H1 (cell line): ENCODE measurements at regions not wholly inside any gene's neighbourhood (a gene's known extent, or its start where the extent isn't known, plus 50 kb on each side); places are given as distances from the start of the nearest gene placed in this dataset.

Source experiments
- BACH1 ChIP-seq: IDR thresholded peaks from 2 replicates; pipeline ENCODE4 v1.6.1; 2012; ENCODE audit warnings: low read length, improper control_type of control experiment
- CTBP2 ChIP-seq: IDR thresholded peaks from 2 replicates; pipeline ENCODE4 v1.7.0; 2011; ENCODE audit warnings: borderline replicate concordance, mild to moderate bottlenecking, moderate library complexity, mixed read lengths, low read length; ENCODE audit not compliant: insufficient read depth, insufficient read length
- EGR1 ChIP-seq: IDR thresholded peaks from 2 replicates; pipeline ENCODE4 v1.6.1; 2011; ENCODE audit warnings: low read depth, low read length, borderline replicate concordance
- KDM1A ChIP-seq: fragments of 200-600, 300-600 bp; sonication (generic); IDR thresholded peaks from 2 replicates; pipeline ENCODE4 v1.7.1; 2016; ENCODE audit warnings: mild to moderate bottlenecking, low read length, borderline replicate concordance
- RXRA ChIP-seq: IDR thresholded peaks from 2 replicates; pipeline ENCODE4 v1.6.1; 2011; ENCODE audit warnings: low read depth, mild to moderate bottlenecking, low read length, moderate library complexity; ENCODE audit not compliant: insufficient read depth
- SIX5 ChIP-seq: IDR thresholded peaks from 2 replicates; pipeline ENCODE4 v1.6.1; 2011; ENCODE audit warnings: mild to moderate bottlenecking, low read depth, low read length
- TF ChIP-seq, protein P1 (sequence below): fragments of 300-600 bp; sonication (generic); IDR thresholded peaks from 2 replicates; pipeline ENCODE4 v1.7.1; 2012; ENCODE audit warnings: low read length, moderate library complexity, mild to moderate bottlenecking, inconsistent platforms; ENCODE audit not compliant: insufficient replicate concordance

DNA sequence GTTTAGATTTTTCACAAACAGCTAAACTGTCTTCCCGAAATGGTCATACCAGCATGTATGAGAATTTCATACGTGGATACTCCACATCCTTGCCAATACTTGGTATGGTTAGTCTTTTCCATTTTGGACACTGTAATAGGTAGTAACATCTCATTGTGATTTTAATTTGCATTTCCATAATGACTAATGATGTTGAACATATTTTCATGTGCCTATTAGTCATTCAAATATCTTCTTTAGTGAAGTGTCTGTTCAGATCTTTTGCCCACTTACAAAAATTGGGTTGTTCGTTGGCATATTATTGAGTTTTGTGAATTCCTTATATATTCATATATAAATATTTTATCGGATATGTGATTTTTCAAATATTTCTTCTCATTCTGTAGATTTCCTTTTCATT lies 78.0 kb upstream of the GNG2 start (continued):
- TF ChIP-seq, protein P1, sequence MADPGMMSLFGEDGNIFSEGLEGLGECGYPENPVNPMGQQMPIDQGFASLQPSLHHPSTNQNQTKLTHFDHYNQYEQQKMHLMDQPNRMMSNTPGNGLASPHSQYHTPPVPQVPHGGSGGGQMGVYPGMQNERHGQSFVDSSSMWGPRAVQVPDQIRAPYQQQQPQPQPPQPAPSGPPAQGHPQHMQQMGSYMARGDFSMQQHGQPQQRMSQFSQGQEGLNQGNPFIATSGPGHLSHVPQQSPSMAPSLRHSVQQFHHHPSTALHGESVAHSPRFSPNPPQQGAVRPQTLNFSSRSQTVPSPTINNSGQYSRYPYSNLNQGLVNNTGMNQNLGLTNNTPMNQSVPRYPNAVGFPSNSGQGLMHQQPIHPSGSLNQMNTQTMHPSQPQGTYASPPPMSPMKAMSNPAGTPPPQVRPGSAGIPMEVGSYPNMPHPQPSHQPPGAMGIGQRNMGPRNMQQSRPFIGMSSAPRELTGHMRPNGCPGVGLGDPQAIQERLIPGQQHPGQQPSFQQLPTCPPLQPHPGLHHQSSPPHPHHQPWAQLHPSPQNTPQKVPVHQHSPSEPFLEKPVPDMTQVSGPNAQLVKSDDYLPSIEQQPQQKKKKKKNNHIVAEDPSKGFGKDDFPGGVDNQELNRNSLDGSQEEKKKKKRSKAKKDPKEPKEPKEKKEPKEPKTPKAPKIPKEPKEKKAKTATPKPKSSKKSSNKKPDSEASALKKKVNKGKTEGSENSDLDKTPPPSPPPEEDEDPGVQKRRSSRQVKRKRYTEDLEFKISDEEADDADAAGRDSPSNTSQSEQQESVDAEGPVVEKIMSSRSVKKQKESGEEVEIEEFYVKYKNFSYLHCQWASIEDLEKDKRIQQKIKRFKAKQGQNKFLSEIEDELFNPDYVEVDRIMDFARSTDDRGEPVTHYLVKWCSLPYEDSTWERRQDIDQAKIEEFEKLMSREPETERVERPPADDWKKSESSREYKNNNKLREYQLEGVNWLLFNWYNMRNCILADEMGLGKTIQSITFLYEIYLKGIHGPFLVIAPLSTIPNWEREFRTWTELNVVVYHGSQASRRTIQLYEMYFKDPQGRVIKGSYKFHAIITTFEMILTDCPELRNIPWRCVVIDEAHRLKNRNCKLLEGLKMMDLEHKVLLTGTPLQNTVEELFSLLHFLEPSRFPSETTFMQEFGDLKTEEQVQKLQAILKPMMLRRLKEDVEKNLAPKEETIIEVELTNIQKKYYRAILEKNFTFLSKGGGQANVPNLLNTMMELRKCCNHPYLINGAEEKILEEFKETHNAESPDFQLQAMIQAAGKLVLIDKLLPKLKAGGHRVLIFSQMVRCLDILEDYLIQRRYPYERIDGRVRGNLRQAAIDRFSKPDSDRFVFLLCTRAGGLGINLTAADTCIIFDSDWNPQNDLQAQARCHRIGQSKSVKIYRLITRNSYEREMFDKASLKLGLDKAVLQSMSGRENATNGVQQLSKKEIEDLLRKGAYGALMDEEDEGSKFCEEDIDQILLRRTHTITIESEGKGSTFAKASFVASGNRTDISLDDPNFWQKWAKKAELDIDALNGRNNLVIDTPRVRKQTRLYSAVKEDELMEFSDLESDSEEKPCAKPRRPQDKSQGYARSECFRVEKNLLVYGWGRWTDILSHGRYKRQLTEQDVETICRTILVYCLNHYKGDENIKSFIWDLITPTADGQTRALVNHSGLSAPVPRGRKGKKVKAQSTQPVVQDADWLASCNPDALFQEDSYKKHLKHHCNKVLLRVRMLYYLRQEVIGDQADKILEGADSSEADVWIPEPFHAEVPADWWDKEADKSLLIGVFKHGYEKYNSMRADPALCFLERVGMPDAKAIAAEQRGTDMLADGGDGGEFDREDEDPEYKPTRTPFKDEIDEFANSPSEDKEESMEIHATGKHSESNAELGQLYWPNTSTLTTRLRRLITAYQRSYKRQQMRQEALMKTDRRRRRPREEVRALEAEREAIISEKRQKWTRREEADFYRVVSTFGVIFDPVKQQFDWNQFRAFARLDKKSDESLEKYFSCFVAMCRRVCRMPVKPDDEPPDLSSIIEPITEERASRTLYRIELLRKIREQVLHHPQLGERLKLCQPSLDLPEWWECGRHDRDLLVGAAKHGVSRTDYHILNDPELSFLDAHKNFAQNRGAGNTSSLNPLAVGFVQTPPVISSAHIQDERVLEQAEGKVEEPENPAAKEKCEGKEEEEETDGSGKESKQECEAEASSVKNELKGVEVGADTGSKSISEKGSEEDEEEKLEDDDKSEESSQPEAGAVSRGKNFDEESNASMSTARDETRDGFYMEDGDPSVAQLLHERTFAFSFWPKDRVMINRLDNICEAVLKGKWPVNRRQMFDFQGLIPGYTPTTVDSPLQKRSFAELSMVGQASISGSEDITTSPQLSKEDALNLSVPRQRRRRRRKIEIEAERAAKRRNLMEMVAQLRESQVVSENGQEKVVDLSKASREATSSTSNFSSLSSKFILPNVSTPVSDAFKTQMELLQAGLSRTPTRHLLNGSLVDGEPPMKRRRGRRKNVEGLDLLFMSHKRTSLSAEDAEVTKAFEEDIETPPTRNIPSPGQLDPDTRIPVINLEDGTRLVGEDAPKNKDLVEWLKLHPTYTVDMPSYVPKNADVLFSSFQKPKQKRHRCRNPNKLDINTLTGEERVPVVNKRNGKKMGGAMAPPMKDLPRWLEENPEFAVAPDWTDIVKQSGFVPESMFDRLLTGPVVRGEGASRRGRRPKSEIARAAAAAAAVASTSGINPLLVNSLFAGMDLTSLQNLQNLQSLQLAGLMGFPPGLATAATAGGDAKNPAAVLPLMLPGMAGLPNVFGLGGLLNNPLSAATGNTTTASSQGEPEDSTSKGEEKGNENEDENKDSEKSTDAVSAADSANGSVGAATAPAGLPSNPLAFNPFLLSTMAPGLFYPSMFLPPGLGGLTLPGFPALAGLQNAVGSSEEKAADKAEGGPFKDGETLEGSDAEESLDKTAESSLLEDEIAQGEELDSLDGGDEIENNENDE: no peak
- TF ChIP-seq RXRA (no peak), SIX5 (no peak), CTBP2 (no peak), BACH1 (no peak), EGR1 (no peak), KDM1A (no peak)
